ENCODE measurements at regions not wholly inside any gene's neighbourhood (a gene's known extent, or its start where the extent isn't known, plus 50 kb on each side); places are given as distances from the start of the nearest gene placed in this dataset.

DNA sequence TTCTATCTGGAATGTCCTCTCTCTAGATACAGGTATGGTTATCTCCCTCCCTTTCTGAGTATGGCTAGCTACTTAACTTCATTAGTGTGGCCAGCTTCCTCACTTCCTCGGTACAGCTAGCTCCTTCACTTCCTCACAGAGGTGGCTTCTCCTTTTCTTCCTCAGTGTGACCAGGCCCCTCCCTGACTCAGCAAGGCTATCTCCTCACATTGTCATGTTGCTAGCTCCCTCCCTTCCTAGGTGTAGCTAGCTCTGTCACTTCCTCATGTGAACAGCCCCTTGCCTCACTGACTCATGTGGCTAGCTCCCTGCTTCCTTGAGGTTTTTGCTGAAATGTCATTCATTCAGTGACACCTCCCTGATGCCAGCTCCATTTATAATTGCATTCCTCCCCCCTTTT, 67.3 kb upstream of the DDIT4L start:
- TF ChIP-seq, protein P1, sequence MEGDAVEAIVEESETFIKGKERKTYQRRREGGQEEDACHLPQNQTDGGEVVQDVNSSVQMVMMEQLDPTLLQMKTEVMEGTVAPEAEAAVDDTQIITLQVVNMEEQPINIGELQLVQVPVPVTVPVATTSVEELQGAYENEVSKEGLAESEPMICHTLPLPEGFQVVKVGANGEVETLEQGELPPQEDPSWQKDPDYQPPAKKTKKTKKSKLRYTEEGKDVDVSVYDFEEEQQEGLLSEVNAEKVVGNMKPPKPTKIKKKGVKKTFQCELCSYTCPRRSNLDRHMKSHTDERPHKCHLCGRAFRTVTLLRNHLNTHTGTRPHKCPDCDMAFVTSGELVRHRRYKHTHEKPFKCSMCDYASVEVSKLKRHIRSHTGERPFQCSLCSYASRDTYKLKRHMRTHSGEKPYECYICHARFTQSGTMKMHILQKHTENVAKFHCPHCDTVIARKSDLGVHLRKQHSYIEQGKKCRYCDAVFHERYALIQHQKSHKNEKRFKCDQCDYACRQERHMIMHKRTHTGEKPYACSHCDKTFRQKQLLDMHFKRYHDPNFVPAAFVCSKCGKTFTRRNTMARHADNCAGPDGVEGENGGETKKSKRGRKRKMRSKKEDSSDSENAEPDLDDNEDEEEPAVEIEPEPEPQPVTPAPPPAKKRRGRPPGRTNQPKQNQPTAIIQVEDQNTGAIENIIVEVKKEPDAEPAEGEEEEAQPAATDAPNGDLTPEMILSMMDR (IDR thresholded peaks at IDR 0.05), result no peak
- TF ChIP-seq, protein P2, sequence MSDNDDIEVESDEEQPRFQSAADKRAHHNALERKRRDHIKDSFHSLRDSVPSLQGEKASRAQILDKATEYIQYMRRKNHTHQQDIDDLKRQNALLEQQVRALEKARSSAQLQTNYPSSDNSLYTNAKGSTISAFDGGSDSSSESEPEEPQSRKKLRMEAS (IDR thresholded peaks at IDR 0.05), result no peak
- TF ChIP-seq HOXB13 (CRISPR knock-in tag; IDR thresholded peaks at IDR 0.05; ENCODE audit: low read depth), result no peak
- TF ChIP-seq CEBPB (IDR thresholded peaks at IDR 0.05), result no peak
- TF ChIP-seq CHD2 (IDR thresholded peaks at IDR 0.05; ENCODE audit: low read length, partially characterized antibody), result no peak
- no peak for TF ChIP-seq JUN (IDR thresholded peaks at IDR 0.05)
- TF ChIP-seq, protein P3, sequence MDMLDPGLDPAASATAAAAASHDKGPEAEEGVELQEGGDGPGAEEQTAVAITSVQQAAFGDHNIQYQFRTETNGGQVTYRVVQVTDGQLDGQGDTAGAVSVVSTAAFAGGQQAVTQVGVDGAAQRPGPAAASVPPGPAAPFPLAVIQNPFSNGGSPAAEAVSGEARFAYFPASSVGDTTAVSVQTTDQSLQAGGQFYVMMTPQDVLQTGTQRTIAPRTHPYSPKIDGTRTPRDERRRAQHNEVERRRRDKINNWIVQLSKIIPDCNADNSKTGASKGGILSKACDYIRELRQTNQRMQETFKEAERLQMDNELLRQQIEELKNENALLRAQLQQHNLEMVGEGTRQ (IDR thresholded peaks at IDR 0.05), result no peak
- no peak for TF ChIP-seq HEYL (CRISPR knock-in tag; IDR thresholded peaks at IDR 0.05)
- no peak for TF ChIP-seq POLR2A (IDR thresholded peaks at IDR 0.05; ENCODE audit: low read length)
- TF ChIP-seq RNF2 (IDR thresholded peaks at IDR 0.05; ENCODE audit: borderline replicate concordance, low read depth), result no peak

All from A549 (cell line).